ENCODE measurements at regions not wholly inside any gene's neighbourhood (a gene's known extent, or its start where the extent isn't known, plus 50 kb on each side); places are given as distances from the start of the nearest gene placed in this dataset.

DNA sequence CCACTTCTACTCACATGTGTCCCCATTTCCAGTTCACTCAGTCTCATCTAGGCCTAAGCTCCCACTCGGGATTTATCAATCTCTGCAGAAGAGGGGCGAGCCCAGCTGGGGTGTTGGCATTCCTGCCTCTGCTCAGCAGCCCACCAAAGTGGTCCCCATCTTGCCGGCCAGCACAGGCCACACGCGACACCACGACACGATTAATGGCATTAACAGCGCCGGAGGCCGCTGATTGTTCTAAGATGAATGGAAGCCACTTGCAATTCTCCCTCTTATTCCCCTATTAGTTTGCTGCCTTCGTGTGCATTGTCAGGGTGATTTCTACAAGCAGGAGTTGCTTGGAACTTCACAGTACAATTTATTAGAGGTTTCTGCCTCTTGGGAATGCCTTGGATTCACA is 477.3 kb downstream of the SHQ1 start:
- no TSS peak for BruUV-seq (replicated peaks)
- no peak overlapping the region for H3K27ac ChIP-seq (ENCODE audit: low read depth, low read length, poor library complexity, severe bottlenecking)
- CTCF ChIA-PET: no interaction called here

DNA sequence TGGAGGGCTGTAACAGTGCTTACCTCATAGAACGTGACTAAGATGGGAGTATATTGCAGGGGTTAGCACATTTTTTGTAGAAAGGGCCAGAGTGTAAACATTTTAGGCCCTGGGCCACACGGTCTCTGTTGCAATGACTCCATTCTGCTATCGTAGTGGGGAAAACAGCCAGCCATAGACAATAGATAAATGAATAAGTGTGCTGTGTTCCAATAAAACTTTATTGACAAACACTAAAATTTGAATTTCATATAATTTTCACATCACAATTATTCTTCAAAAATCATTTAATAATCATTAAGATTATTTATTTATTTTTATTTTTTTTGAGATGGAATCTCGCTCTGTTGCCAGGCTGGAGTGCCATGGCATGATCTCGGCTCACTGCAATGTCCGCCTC is 478.6 kb downstream of the SHQ1 start:
- Histone ChIP-seq H3K4me3 (ENCODE audit: low read depth, low read length, poor library complexity, severe bottlenecking) (no peak overlapping the region), H3K36me3 (ENCODE audit: insufficient read depth, low read length, poor library complexity, severe bottlenecking) (no peaks in the 10 kb centered on the region), H3K4me1 (ENCODE audit: insufficient read depth, low read length, poor library complexity, severe bottlenecking) (no peaks in the 10 kb centered on the region), H3K27me3 (replicated peaks; ENCODE audit: insufficient read depth, low read depth, low read length, poor library complexity) (no peaks in the 10 kb centered on the region), H3K27ac (ENCODE audit: low read depth, low read length, poor library complexity, severe bottlenecking) (no peak overlapping the region), H3K9me3 (ENCODE audit: low read depth, low read length, poor library complexity, severe bottlenecking) (no peaks in the 10 kb centered on the region)
- POLR2A ChIA-PET (ENCODE audit: low non-redundant PET): no interaction called here
- no TSS peak for BruUV-seq (replicated peaks)
- CTCF ChIA-PET: no interaction called here
- TF ChIP-seq, protein P1, sequence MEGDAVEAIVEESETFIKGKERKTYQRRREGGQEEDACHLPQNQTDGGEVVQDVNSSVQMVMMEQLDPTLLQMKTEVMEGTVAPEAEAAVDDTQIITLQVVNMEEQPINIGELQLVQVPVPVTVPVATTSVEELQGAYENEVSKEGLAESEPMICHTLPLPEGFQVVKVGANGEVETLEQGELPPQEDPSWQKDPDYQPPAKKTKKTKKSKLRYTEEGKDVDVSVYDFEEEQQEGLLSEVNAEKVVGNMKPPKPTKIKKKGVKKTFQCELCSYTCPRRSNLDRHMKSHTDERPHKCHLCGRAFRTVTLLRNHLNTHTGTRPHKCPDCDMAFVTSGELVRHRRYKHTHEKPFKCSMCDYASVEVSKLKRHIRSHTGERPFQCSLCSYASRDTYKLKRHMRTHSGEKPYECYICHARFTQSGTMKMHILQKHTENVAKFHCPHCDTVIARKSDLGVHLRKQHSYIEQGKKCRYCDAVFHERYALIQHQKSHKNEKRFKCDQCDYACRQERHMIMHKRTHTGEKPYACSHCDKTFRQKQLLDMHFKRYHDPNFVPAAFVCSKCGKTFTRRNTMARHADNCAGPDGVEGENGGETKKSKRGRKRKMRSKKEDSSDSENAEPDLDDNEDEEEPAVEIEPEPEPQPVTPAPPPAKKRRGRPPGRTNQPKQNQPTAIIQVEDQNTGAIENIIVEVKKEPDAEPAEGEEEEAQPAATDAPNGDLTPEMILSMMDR (conservative IDR thresholded peaks at IDR 0.05; ENCODE audit: low read depth, low read length): no peak
- no peak for TF ChIP-seq EZH2 (IDR thresholded peaks at IDR 0.05; ENCODE audit: borderline replicate concordance, low read depth, low read length, poor library complexity, severe bottlenecking)
- no peak for DNase-seq (ENCODE audit: low spot score)
- intact Hi-C loops (cut with micrococcal nuclease; ENCODE audit: unreplicated experiment): no loop called here

More for the DNA sequence above, 477.3 kb downstream of the SHQ1 start:
- Histone ChIP-seq H3K9me3 (ENCODE audit: low read depth, low read length, poor library complexity, severe bottlenecking) (no peaks in the 10 kb centered on the region), H3K36me3 (ENCODE audit: insufficient read depth, low read length, poor library complexity, severe bottlenecking) (no peaks in the 10 kb centered on the region), H3K27me3 (replicated peaks; ENCODE audit: insufficient read depth, low read depth, low read length, poor library complexity) (no peaks in the 10 kb centered on the region), H3K4me1 (ENCODE audit: insufficient read depth, low read length, poor library complexity, severe bottlenecking) (no peaks in the 10 kb centered on the region), H3K4me3 (ENCODE audit: low read depth, low read length, poor library complexity, severe bottlenecking) (no peak overlapping the region)
- no peak for DNase-seq (ENCODE audit: low spot score)
- POLR2A ChIA-PET (ENCODE audit: low non-redundant PET): no interaction called here
- TF ChIP-seq, protein P1 (conservative IDR thresholded peaks at IDR 0.05; ENCODE audit: low read depth, low read length): no peak
- TF ChIP-seq EZH2 (IDR thresholded peaks at IDR 0.05; ENCODE audit: borderline replicate concordance, low read depth, low read length, poor library complexity, severe bottlenecking): no peak
- intact Hi-C loops (cut with micrococcal nuclease; ENCODE audit: unreplicated experiment): no loop called here

DNA sequence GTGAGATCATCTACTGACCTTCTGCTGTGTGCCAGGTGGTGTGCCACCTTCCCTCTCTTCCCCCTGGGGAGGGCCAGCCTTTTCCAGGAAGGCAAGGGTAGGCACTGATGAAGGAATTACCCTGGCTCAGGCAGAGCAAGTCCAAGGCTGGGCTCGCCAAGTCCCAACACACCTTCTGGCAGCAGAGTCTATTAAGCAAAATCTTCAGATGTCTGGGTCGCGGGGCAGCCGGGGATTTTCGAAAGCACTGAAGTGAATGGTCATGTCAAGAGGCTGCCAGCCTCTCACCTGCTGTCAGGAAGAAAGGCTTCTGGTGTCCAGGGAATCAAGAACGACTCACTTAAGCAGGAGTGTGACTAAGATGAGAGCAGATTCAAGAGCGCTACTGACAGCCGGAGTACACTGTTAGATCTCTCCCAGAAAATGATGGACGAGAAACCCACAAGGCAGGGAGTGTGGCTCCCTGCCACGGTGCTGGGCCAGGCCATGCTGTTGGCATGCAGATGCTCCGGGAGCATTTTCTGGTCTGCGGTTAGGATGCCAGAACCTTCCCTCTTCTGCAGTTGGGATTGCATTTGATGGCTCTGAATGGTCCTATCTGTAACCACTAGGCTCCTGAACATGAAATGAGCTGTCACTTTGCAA is 479.8 kb downstream of the SHQ1 start:
- TF ChIP-seq, protein P1 (conservative IDR thresholded peaks at IDR 0.05; ENCODE audit: low read depth, low read length): no peak
- TF ChIP-seq EZH2 (IDR thresholded peaks at IDR 0.05; ENCODE audit: borderline replicate concordance, low read depth, low read length, poor library complexity, severe bottlenecking): no peak
- H3K4me1 ChIP-seq (ENCODE audit: insufficient read depth, low read length, poor library complexity, severe bottlenecking): no peaks in the 10 kb centered on the region
- no TSS peak for BruUV-seq (replicated peaks)
- ChIA-PET CTCF (no interaction called here), POLR2A (ENCODE audit: low non-redundant PET) (no interaction called here)
- H3K9me3 ChIP-seq (ENCODE audit: low read depth, low read length, poor library complexity, severe bottlenecking): no peaks in the 10 kb centered on the region
- DNase-seq (ENCODE audit: low spot score): no peak
- intact Hi-C loops (cut with micrococcal nuclease; ENCODE audit: unreplicated experiment): no loop called here
- H3K27ac ChIP-seq (ENCODE audit: low read depth, low read length, poor library complexity, severe bottlenecking): no peak overlapping the region
- no peak overlapping the region for H3K4me3 ChIP-seq (ENCODE audit: low read depth, low read length, poor library complexity, severe bottlenecking)
- no peaks in the 10 kb centered on the region for H3K27me3 ChIP-seq (replicated peaks; ENCODE audit: insufficient read depth, low read depth, low read length, poor library complexity)
- no peaks in the 10 kb centered on the region for H3K36me3 ChIP-seq (ENCODE audit: insufficient read depth, low read length, poor library complexity, severe bottlenecking)
